H9 (cell line): ENCODE measurements at regions not wholly inside any gene's neighbourhood (a gene's known extent, or its start where the extent isn't known, plus 50 kb on each side); places are given as distances from the start of the nearest gene placed in this dataset.

Experiments
- DNase-seq: peaks from one replicate; pipeline ENCODE4 v3.0.0-alpha.2; 2017
- H2AFZ ChIP-seq: one replicate; pipeline ENCODE4 v1.6.1; 2013; ENCODE audit warnings: mild to moderate bottlenecking, low read length, control low read depth, moderate library complexity
- H2AK5ac ChIP-seq: 2 replicates; pipeline ENCODE4 v1.6.1; 2013; ENCODE audit warnings: low read length, control low read depth, mixed read lengths; ENCODE audit not compliant: insufficient read length
- H2BK120ac ChIP-seq: one replicate; pipeline ENCODE4 v1.6.1; 2013; ENCODE audit warnings: low read depth, mild to moderate bottlenecking, low read length, control low read depth, inconsistent platforms; ENCODE audit not compliant: poor library complexity, severe bottlenecking
- H2BK12ac ChIP-seq: 2 replicates; pipeline ENCODE4 v1.6.1; 2013; ENCODE audit warnings: low read length, control low read depth, mixed read lengths, low read depth; ENCODE audit not compliant: insufficient read length
- H2BK15ac ChIP-seq: 2 replicates; pipeline ENCODE4 v1.6.1; 2013; ENCODE audit warnings: low read depth, low read length, control low read depth
- H2BK20ac ChIP-seq: one replicate; pipeline ENCODE4 v1.6.1; 2013; ENCODE audit warnings: low read depth, mild to moderate bottlenecking, low read length, control low read depth, inconsistent platforms; ENCODE audit not compliant: poor library complexity, severe bottlenecking
- H2BK5ac ChIP-seq: 2 replicates; pipeline ENCODE4 v1.6.1; 2013; ENCODE audit warnings: low read length, control low read depth, mixed read lengths; ENCODE audit not compliant: insufficient read length
- H3K14ac ChIP-seq: 2 replicates; pipeline ENCODE4 v1.6.1; 2013; ENCODE audit warnings: low read length, control low read depth; ENCODE audit not compliant: insufficient read depth
- H3K18ac ChIP-seq: 2 replicates; pipeline ENCODE4 v1.6.1; 2013; ENCODE audit warnings: low read depth, mild to moderate bottlenecking, mixed read lengths, low read length, control low read depth; ENCODE audit not compliant: insufficient read length
- H3K23ac ChIP-seq: 2 replicates; pipeline ENCODE4 v1.6.1; 2013; ENCODE audit warnings: low read length, control low read depth, mixed read lengths, low read depth; ENCODE audit not compliant: insufficient read length
- H3K23me2 ChIP-seq: 2 replicates; pipeline ENCODE4 v1.6.1; 2013; ENCODE audit warnings: low read depth, mild to moderate bottlenecking, mixed read lengths, low read length, control low read depth; ENCODE audit not compliant: insufficient read length, poor library complexity, severe bottlenecking
- H3K27ac ChIP-seq: 2 replicates; pipeline ENCODE4 v1.5.1; 2013; ENCODE audit warnings: low read length, control low read depth, mixed read lengths, low read depth; ENCODE audit not compliant: insufficient read length
- H3K27me3 ChIP-seq: 2 replicates; pipeline ENCODE4 v1.6.1; 2013; ENCODE audit warnings: low read length, control low read depth, inconsistent platforms; ENCODE audit not compliant: insufficient read depth
- H3K4ac ChIP-seq: 2 replicates; pipeline ENCODE4 v1.6.1; 2013; ENCODE audit warnings: low read depth, mild to moderate bottlenecking, control low read depth, inconsistent platforms, low read length, moderate library complexity
- H3K4me1 ChIP-seq: 2 replicates; pipeline ENCODE4 v1.6.1; 2013; ENCODE audit warnings: low read length, control low read depth, inconsistent platforms; ENCODE audit not compliant: insufficient read depth
- H3K4me2 ChIP-seq: 2 replicates; pipeline ENCODE4 v1.6.1; 2013; ENCODE audit warnings: low read length, control low read depth, mixed read lengths; ENCODE audit not compliant: insufficient read length, insufficient read depth
- H3K56ac ChIP-seq: 2 replicates; pipeline ENCODE4 v1.6.1; 2013; ENCODE audit warnings: low read depth, mild to moderate bottlenecking, mixed read lengths, low read length, control low read depth; ENCODE audit not compliant: insufficient read length
- H3K79me1 ChIP-seq: 2 replicates; pipeline ENCODE4 v1.6.1; 2013; ENCODE audit warnings: low read depth, mild to moderate bottlenecking, moderate library complexity, low read length, control low read depth, inconsistent platforms; ENCODE audit not compliant: insufficient read depth, poor library complexity, severe bottlenecking
- H3K79me2 ChIP-seq: 2 replicates; pipeline ENCODE4 v1.6.1; 2013; ENCODE audit warnings: low read length, control low read depth, inconsistent platforms; ENCODE audit not compliant: insufficient read depth
- H3K9ac ChIP-seq: 2 replicates; pipeline ENCODE4 v1.6.1; 2013; ENCODE audit warnings: low read length, control low read depth, mixed read lengths; ENCODE audit not compliant: insufficient read length; ENCODE audit errors: extremely low read depth
- H3K9me3 ChIP-seq: one replicate; pipeline ENCODE4 v1.6.1; 2013; ENCODE audit warnings: low read depth, low read length, inconsistent platforms; ENCODE audit not compliant: control insufficient read depth
- H3T11ph ChIP-seq: one replicate; pipeline ENCODE4 v1.6.1; 2013; ENCODE audit warnings: mild to moderate bottlenecking, low read length, control low read depth, inconsistent platforms
- H4K20me1 ChIP-seq: one replicate; pipeline ENCODE4 v1.6.1; 2013; ENCODE audit not compliant: control insufficient read depth, insufficient read length, insufficient read depth
- H4K5ac ChIP-seq: 2 replicates; pipeline ENCODE4 v1.6.1; 2013; ENCODE audit warnings: low read depth, mild to moderate bottlenecking, mixed read lengths, low read length, control low read depth; ENCODE audit not compliant: insufficient read length
- H4K8ac ChIP-seq: replicated peaks from 2 replicates; pipeline ENCODE4 v1.6.1; 2013; ENCODE audit warnings: low read length, control low read depth, mixed read lengths, low read depth; ENCODE audit not compliant: insufficient read length
- H4K91ac ChIP-seq: 2 replicates; pipeline ENCODE4 v1.6.1; 2013; ENCODE audit warnings: low read depth, mild to moderate bottlenecking, moderate library complexity, mixed read lengths, low read length, control low read depth; ENCODE audit not compliant: insufficient read length
- H3K27ac Mint-ChIP-seq, 3 experiments: 2 replicates in 2 of 3; 3 replicates in 1 of 3; pipeline ENCODE4 v1.8.0; 2020 to 2021; ENCODE audit warnings: mixed read lengths in 3 of 3, mild to moderate bottlenecking in 1 of 3, moderate library complexity in 1 of 3
- H3K27me3 Mint-ChIP-seq: 2 replicates; pipeline ENCODE4 v1.8.0; 2021; ENCODE audit warnings: low read depth, mild to moderate bottlenecking, moderate library complexity, mixed read lengths
- H3K36me3 Mint-ChIP-seq, 3 experiments: 2 replicates in 2 of 3; 3 replicates in 1 of 3; pipeline ENCODE4 v1.8.0; 2020 to 2021; ENCODE audit warnings: low read depth in 3 of 3, mixed read lengths in 3 of 3; ENCODE audit not compliant: insufficient read depth in 1 of 3
- H3K4me1 Mint-ChIP-seq, 2 experiments: 2 replicates each; pipeline ENCODE4 v1.8.0; 2020; ENCODE audit warnings: mixed read lengths in 2 of 2
- H3K4me3 Mint-ChIP-seq, 2 experiments: 2 replicates in 1 of 2; 3 replicates in 1 of 2; pipeline ENCODE4 v1.8.0; 2020 to 2021; ENCODE audit warnings: mild to moderate bottlenecking in 2 of 2, mixed read lengths in 2 of 2, moderate library complexity in 1 of 2
- H3K9me3 Mint-ChIP-seq, 2 experiments: 2 replicates in 1 of 2; 3 replicates in 1 of 2; pipeline ENCODE4 v1.8.0; 2020; ENCODE audit warnings: mild to moderate bottlenecking in 2 of 2, mixed read lengths in 2 of 2, moderate library complexity in 1 of 2
- WGBS: extraction: QIAGEN DNeasy Blood & Tissue Kit; methylation state at CpG from one replicate; pipeline ENCODE4 v1.1.7; 2013; ENCODE audit warnings: missing lambda C conversion rate, low lambda C conversion rate, mixed read lengths; ENCODE audit not compliant: insufficient read length; ENCODE audit errors: extremely low coverage; 5-methylcytosine and 5-hydroxymethylcytosine counted together
- TF ChIP-seq, protein P1 (sequence below): fragments of 200-600 bp; sonication (generic); conservative IDR thresholded peaks from 3 replicates; pipeline ENCODE4 v1.8.0; 2021; ENCODE audit warnings: antibody characterized with exemption, mild to moderate bottlenecking

DNA sequence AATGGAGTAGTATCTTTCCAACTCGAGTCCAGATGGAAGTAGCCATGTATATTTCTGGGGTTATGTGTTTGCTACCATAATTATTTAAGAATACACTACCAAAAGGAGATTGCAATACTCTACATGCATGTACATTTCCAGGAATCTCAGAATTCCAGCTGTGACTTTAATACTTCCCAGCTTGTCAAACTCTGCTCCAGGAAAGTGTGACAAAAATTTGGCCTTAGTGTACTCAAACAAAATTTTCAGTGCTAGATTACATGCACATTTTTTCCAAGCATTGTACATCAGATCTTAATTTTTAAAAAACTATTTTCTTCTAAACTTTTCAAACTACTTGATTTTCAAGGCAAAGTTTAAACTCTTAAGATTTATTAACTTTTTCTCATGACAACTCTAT lies 1791.6 kb downstream of the SUCLG1 start:
- no peak for DNase-seq
- no peak overlapping the region for H2BK12ac ChIP-seq
- H2AFZ ChIP-seq = no peak overlapping the region
- Mint-ChIP-seq H3K27me3 (no peaks in the 10 kb centered on the region), H3K27ac (no peak overlapping the region), H3K4me1 (no peaks in the 10 kb centered on the region; a peak in 1 of 4 replicates), H3K36me3 (no peaks in the 10 kb centered on the region), H3K4me3 (no peak overlapping the region), H3K9me3 (no peaks in the 10 kb centered on the region)
- H2BK20ac ChIP-seq = no peak overlapping the region
- H3K27me3 ChIP-seq = no peaks in the 10 kb centered on the region
- H3K9ac ChIP-seq = no peak overlapping the region
- H2AK5ac ChIP-seq = no peak overlapping the region
- H4K8ac ChIP-seq = no peak overlapping the region
- H3K4me1 ChIP-seq = no peaks in the 10 kb centered on the region
- no peak overlapping the region for H4K5ac ChIP-seq
- no peak overlapping the region for H3K23ac ChIP-seq
- H3K23me2 ChIP-seq = no peaks in the 10 kb centered on the region
- no peak overlapping the region for H3K4ac ChIP-seq
- no peaks in the 10 kb centered on the region for H3K79me1 ChIP-seq
- WGBS = no CpG with 5 or more reads among the region's 1 CpG
- H3K79me2 ChIP-seq = no peaks in the 10 kb centered on the region
- no peak overlapping the region for H3K14ac ChIP-seq
- TF ChIP-seq, protein P1, sequence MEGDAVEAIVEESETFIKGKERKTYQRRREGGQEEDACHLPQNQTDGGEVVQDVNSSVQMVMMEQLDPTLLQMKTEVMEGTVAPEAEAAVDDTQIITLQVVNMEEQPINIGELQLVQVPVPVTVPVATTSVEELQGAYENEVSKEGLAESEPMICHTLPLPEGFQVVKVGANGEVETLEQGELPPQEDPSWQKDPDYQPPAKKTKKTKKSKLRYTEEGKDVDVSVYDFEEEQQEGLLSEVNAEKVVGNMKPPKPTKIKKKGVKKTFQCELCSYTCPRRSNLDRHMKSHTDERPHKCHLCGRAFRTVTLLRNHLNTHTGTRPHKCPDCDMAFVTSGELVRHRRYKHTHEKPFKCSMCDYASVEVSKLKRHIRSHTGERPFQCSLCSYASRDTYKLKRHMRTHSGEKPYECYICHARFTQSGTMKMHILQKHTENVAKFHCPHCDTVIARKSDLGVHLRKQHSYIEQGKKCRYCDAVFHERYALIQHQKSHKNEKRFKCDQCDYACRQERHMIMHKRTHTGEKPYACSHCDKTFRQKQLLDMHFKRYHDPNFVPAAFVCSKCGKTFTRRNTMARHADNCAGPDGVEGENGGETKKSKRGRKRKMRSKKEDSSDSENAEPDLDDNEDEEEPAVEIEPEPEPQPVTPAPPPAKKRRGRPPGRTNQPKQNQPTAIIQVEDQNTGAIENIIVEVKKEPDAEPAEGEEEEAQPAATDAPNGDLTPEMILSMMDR = no peak
- H3K4me2 ChIP-seq = no peak overlapping the region
- no peak overlapping the region for H2BK5ac ChIP-seq
- H3K9me3 ChIP-seq = no peaks in the 10 kb centered on the region
- no peaks in the 10 kb centered on the region for H4K20me1 ChIP-seq
- no peak overlapping the region for H3K56ac ChIP-seq
- H3K27ac ChIP-seq = no peak overlapping the region
- no peak overlapping the region for H2BK15ac ChIP-seq
- H3T11ph ChIP-seq = no peak overlapping the region
- H4K91ac ChIP-seq = no peak overlapping the region
- no peak overlapping the region for H2BK120ac ChIP-seq
- H3K18ac ChIP-seq = no peak overlapping the region
